ENCODE measurements at regions not wholly inside any gene's neighbourhood (a gene's known extent, or its start where the extent isn't known, plus 50 kb on each side); places are given as distances from the start of the nearest gene placed in this dataset.

DNA sequence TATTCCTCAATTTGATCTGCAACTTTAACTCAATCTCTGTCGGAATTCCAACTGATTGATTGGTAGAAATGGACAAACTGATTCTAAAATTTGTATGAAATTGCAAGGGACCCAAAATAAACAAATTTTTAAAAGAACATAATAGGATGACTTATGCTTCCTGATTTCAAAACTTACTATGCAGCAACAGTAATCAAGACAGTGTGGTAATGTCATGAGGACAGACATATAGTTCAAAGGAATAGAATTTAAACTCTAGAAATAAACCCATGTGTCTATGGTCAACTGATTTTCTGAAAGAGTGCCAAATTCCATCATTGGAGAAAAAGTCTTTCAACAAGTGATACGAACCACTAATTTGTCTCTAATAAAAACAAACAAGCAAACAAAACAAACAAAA is 1320.1 kb upstream of the GJE1 start:
- TF ChIP-seq EZH2 (IDR thresholded peaks at IDR 0.05; ENCODE audit: borderline replicate concordance, insufficient read depth, low read length, poor library complexity, severe bottlenecking) (no peak), TAF1 (IDR thresholded peaks at IDR 0.05; ENCODE audit: low read depth) (no peak), SMC3 (conservative IDR thresholded peaks at IDR 0.05; ENCODE audit: poor library complexity) (no peak), EP300 (conservative IDR thresholded peaks at IDR 0.05; ENCODE audit: poor library complexity, severe bottlenecking) (no peak), MXI1 (conservative IDR thresholded peaks at IDR 0.05; ENCODE audit: poor library complexity, severe bottlenecking) (no peak), POLR2AphosphoS5 (IDR thresholded peaks at IDR 0.05) (no peak), REST (IDR thresholded peaks at IDR 0.05; ENCODE audit: borderline replicate concordance) (no peak), RAD21 (conservative IDR thresholded peaks at IDR 0.05) (no peak)
- TF ChIP-seq, protein P1, sequence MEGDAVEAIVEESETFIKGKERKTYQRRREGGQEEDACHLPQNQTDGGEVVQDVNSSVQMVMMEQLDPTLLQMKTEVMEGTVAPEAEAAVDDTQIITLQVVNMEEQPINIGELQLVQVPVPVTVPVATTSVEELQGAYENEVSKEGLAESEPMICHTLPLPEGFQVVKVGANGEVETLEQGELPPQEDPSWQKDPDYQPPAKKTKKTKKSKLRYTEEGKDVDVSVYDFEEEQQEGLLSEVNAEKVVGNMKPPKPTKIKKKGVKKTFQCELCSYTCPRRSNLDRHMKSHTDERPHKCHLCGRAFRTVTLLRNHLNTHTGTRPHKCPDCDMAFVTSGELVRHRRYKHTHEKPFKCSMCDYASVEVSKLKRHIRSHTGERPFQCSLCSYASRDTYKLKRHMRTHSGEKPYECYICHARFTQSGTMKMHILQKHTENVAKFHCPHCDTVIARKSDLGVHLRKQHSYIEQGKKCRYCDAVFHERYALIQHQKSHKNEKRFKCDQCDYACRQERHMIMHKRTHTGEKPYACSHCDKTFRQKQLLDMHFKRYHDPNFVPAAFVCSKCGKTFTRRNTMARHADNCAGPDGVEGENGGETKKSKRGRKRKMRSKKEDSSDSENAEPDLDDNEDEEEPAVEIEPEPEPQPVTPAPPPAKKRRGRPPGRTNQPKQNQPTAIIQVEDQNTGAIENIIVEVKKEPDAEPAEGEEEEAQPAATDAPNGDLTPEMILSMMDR (IDR thresholded peaks at IDR 0.05; ENCODE audit: poor library complexity, severe bottlenecking): no peak

Data from neural cell (in vitro differentiated cells).